GM23338 (cell line): ENCODE measurements at regions not wholly inside any gene's neighbourhood (a gene's known extent, or its start where the extent isn't known, plus 50 kb on each side); places are given as distances from the start of the nearest gene placed in this dataset.

Experiments
- CTCF ChIP-seq, 2 experiments: fragments of 200-600 bp in 1 of 2; sonication (generic) in 1 of 2; conservative IDR thresholded peaks; 2 replicates each; pipeline versions ENCODE4 v1.5.1 to v1.6.1; 2016 to 2017; ENCODE audit warnings: antibody characterized with exemption in 2 of 2, low read depth in 2 of 2, mild to moderate bottlenecking in 2 of 2, moderate library complexity in 1 of 2
- ETS1 ChIP-seq: IDR thresholded peaks from 2 replicates; pipeline ENCODE4 v1.6.1; 2016; ENCODE audit warnings: antibody characterized with exemption
- EZH2phosphoT487 ChIP-seq: fragments of 200-600 bp; sonication (generic); IDR thresholded peaks from one replicate; pipeline ENCODE4 v1.8.1; 2018; ENCODE audit warnings: antibody characterized with exemption; ENCODE audit not compliant: unreplicated experiment
- NANOG ChIP-seq: IDR thresholded peaks from 2 replicates; pipeline ENCODE4 v1.6.1; 2016; ENCODE audit warnings: antibody characterized with exemption, borderline replicate concordance
- ZNF331 ChIP-seq: fragments of 250-450 bp; sonication (Bioruptor Pico); IDR thresholded peaks from 2 replicates; pipeline ENCODE4 v1.5.0; 2020; ENCODE audit warnings: low read depth, mild to moderate bottlenecking, moderate library complexity
- ZNF462 ChIP-seq: fragments of 250-450 bp; sonication (Bioruptor Pico); IDR thresholded peaks from 2 replicates; pipeline ENCODE4 v1.5.0; 2020; ENCODE audit warnings: mild to moderate bottlenecking, moderate library complexity
- TF ChIP-seq, protein P1 (sequence below): IDR thresholded peaks from one replicate; pipeline ENCODE4 v1.6.1; 2018; ENCODE audit warnings: antibody characterized with exemption; ENCODE audit not compliant: unreplicated experiment

DNA sequence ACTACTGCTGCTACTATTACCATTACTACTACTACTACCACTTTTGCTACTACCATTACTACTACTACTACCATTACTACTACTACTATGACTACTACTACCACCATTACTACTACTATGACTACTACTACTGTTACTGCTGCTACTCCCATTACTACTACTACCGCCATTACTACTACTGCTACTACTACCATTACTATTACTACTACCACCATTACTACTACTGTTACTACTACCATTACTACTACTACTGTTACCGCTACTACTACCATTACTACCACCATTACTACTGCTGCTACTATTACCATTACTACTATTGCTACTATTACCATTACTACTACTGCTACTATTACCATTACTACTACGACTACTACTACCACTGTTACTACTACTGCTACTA is 209.1 kb downstream of the IRF8 start (continued):
- TF ChIP-seq ZNF462 (CRISPR knock-in tag): no peak
- no peak for TF ChIP-seq ZNF331 (CRISPR knock-in tag)
- no peak for TF ChIP-seq CTCF (conservative IDR thresholded peaks at IDR 0.05; ENCODE audit: low read depth in 2 of 2)
- TF ChIP-seq, protein P1, sequence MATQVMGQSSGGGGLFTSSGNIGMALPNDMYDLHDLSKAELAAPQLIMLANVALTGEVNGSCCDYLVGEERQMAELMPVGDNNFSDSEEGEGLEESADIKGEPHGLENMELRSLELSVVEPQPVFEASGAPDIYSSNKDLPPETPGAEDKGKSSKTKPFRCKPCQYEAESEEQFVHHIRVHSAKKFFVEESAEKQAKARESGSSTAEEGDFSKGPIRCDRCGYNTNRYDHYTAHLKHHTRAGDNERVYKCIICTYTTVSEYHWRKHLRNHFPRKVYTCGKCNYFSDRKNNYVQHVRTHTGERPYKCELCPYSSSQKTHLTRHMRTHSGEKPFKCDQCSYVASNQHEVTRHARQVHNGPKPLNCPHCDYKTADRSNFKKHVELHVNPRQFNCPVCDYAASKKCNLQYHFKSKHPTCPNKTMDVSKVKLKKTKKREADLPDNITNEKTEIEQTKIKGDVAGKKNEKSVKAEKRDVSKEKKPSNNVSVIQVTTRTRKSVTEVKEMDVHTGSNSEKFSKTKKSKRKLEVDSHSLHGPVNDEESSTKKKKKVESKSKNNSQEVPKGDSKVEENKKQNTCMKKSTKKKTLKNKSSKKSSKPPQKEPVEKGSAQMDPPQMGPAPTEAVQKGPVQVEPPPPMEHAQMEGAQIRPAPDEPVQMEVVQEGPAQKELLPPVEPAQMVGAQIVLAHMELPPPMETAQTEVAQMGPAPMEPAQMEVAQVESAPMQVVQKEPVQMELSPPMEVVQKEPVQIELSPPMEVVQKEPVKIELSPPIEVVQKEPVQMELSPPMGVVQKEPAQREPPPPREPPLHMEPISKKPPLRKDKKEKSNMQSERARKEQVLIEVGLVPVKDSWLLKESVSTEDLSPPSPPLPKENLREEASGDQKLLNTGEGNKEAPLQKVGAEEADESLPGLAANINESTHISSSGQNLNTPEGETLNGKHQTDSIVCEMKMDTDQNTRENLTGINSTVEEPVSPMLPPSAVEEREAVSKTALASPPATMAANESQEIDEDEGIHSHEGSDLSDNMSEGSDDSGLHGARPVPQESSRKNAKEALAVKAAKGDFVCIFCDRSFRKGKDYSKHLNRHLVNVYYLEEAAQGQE: no peak
- TF ChIP-seq EZH2phosphoT487: no peak
- no peak for TF ChIP-seq NANOG
- TF ChIP-seq ETS1: no peak
